Lung (tissue), 11 donors: ENCODE measurements at regions not wholly inside any gene's neighbourhood (a gene's known extent, or its start where the extent isn't known, plus 50 kb on each side); places are given as distances from the start of the nearest gene placed in this dataset.
A peak's percentile ranks its signal among the peaks of the same experiment; 100 is the strongest.

ENCODE experiments used
- ATAC-seq: fragments of 200-7000 bp; cut with Tn5 transposase; one replicate; pipeline ENCODE4 v1.9.1; 2020; ENCODE audit warnings: moderate number of reproducible peaks; ENCODE audit not compliant: insufficient read depth, low FRiP score
- DNase-seq, 3 donors: peaks; one replicate each; pipeline ENCODE4 v3.0.0-alpha.2; 2013 to 2017
- H3K27ac ChIP-seq, 2 donors: one replicate each; pipeline ENCODE4 v1.5.1; 2013; ENCODE audit warnings: mild to moderate bottlenecking in 2 of 2, moderate library complexity in 2 of 2, control low read depth in 1 of 2, inconsistent platforms in 1 of 2, low read depth in 1 of 2, low read length in 1 of 2
- H3K27me3 ChIP-seq, 3 donors: one replicate each; pipeline ENCODE4 v1.5.1; 2013; ENCODE audit warnings: low read length in 2 of 3; ENCODE audit not compliant: control insufficient read depth in 3 of 3, insufficient read depth in 3 of 3
- H3K36me3 ChIP-seq, 4 donors: one replicate each; pipeline ENCODE4 v1.5.1; 2013; ENCODE audit warnings: low read length in 4 of 4, mild to moderate bottlenecking in 1 of 4, moderate library complexity in 1 of 4; ENCODE audit not compliant: control insufficient read depth in 4 of 4, insufficient read depth in 4 of 4
- H3K4me1 ChIP-seq, 5 donors: one replicate each; pipeline ENCODE4 v1.5.1; 2013; ENCODE audit warnings: low read length in 5 of 5, mild to moderate bottlenecking in 2 of 5, moderate library complexity in 1 of 5; ENCODE audit not compliant: control insufficient read depth in 5 of 5, insufficient read depth in 5 of 5
- H3K4me3 ChIP-seq: one replicate; pipeline ENCODE4 v1.5.1; 2013; ENCODE audit warnings: mild to moderate bottlenecking, control low read depth, moderate library complexity
- H3K9ac ChIP-seq, 2 donors: one replicate each; pipeline ENCODE4 v1.5.1; 2013; ENCODE audit warnings: low read length in 2 of 2, control low read depth in 1 of 2; ENCODE audit not compliant: insufficient read depth in 1 of 2
- H3K9me3 ChIP-seq, 4 donors: one replicate each; pipeline ENCODE4 v1.5.1; 2013; ENCODE audit warnings: low read length in 3 of 4, mild to moderate bottlenecking in 1 of 4, moderate library complexity in 1 of 4; ENCODE audit not compliant: control insufficient read depth in 4 of 4, insufficient read depth in 3 of 4
- WGBS, 2 donors: extraction: QIAGEN DNeasy Blood & Tissue Kit; methylation state at CpG; one replicate each; pipeline ENCODE4 v1.1.7; 2013; 5-methylcytosine and 5-hydroxymethylcytosine counted together
- TF ChIP-seq, protein P1 (sequence below): IDR thresholded peaks from 2 replicates; pipeline ENCODE4 v1.5.1; 2012; ENCODE audit warnings: mild to moderate bottlenecking; ENCODE audit errors: control extremely low read depth, extremely low read depth
- donor health status: control.
- donor health status: control.
- donor health status: Bipolar disorder and iron deficiency.
- donor health status: healthy.
- donor health status: DM: yes; HTN: yes; CAD: no.

DNA sequence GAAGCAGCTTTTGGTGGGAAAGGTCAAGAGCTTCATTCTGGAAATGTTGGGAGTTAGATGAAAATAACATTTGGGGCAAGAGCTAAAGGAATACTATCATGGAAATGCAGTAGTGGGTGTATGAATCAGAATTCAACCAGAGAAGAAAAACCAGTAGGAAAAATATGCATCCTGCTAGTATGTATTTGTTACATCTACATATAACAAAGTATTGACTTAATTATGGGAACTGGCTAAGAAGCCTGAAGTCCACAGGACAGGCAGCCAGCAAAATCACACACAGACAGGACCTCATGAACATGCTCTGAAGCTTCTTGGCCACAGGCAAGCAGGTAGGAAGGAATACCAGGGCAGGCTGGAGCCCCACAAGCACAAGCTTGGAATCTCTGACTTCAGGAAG lies 185.8 kb downstream of the FBXO15 start:
- ATAC-seq = no peak
- H3K9ac ChIP-seq = no peak overlapping the region
- TF ChIP-seq, protein P1, sequence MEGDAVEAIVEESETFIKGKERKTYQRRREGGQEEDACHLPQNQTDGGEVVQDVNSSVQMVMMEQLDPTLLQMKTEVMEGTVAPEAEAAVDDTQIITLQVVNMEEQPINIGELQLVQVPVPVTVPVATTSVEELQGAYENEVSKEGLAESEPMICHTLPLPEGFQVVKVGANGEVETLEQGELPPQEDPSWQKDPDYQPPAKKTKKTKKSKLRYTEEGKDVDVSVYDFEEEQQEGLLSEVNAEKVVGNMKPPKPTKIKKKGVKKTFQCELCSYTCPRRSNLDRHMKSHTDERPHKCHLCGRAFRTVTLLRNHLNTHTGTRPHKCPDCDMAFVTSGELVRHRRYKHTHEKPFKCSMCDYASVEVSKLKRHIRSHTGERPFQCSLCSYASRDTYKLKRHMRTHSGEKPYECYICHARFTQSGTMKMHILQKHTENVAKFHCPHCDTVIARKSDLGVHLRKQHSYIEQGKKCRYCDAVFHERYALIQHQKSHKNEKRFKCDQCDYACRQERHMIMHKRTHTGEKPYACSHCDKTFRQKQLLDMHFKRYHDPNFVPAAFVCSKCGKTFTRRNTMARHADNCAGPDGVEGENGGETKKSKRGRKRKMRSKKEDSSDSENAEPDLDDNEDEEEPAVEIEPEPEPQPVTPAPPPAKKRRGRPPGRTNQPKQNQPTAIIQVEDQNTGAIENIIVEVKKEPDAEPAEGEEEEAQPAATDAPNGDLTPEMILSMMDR = no peak

GRCh38 chr18:73959352-73959751 lies 188.3 kb downstream of the FBXO15 start:
- 52 to 62% methylated on average over 5 of the region's 5 CpGs for WGBS, 2 donors
- peak in 1 of 3 donors; percentile 4 for DNase-seq
- Histone ChIP-seq H3K4me3 (no peak overlapping the region), H3K9me3 (peaks cover 0 to 6% (median 0%) of the 10 kb centered on the region in 4 donors), H3K4me1 (no peaks in the 10 kb centered on the region), H3K27ac (no peak overlapping the region), H3K27me3 (peaks cover 0 to 2% (median 0%) of the 10 kb centered on the region in 3 donors), H3K36me3 (no peaks in the 10 kb centered on the region), H3K9ac (no peak overlapping the region)
- TF ChIP-seq, protein P1 = no peak
- ATAC-seq = no peak

More for the DNA sequence above, 185.8 kb downstream of the FBXO15 start:
- no peaks in the 10 kb centered on the region for H3K36me3 ChIP-seq
- no peak overlapping the region for H3K4me3 ChIP-seq
- no peaks in the 10 kb centered on the region for H3K27me3 ChIP-seq
- H3K4me1 ChIP-seq = no peaks in the 10 kb centered on the region
- no peak overlapping the region for H3K27ac ChIP-seq
- DNase-seq = no peak
- peaks cover 0 to 7% (median 0%) of the 10 kb centered on the region in 4 donors for H3K9me3 ChIP-seq

- TF ChIP-seq, protein P1 = no peak
- H3K9ac ChIP-seq = no peak overlapping the region
- H3K9me3 ChIP-seq = peaks cover 0 to 7% (median 0%) of the 10 kb centered on the region in 4 donors
- H3K4me1 ChIP-seq = no peaks in the 10 kb centered on the region
- ATAC-seq (no peak), DNase-seq (no peak)
- H3K27ac ChIP-seq = no peak overlapping the region
- no peaks in the 10 kb centered on the region for H3K36me3 ChIP-seq
- 46 to 50% methylated on average over 4 of the region's 4 CpGs for WGBS, 2 donors
- no peak overlapping the region for H3K4me3 ChIP-seq
- peaks cover 0 to 2% (median 0%) of the 10 kb centered on the region in 3 donors for H3K27me3 ChIP-seq
Measured at GRCh38 chr18:73954268-73954667, 193.4 kb downstream of the FBXO15 start.

GRCh38 chr18:73952296-73952946 lies 195.2 kb downstream of the FBXO15 start:
- H3K4me1 ChIP-seq = no peaks in the 10 kb centered on the region
- no peak overlapping the region for H3K9ac ChIP-seq
- TF ChIP-seq, protein P1 = no peak
- 53 to 59% methylated on average over 7 of the region's 7 CpGs for WGBS, 2 donors
- peaks cover 0 to 2% (median 0%) of the 10 kb centered on the region in 3 donors for H3K27me3 ChIP-seq
- ATAC-seq = no peak
- H3K36me3 ChIP-seq = no peaks in the 10 kb centered on the region
- H3K9me3 ChIP-seq = peaks cover 0 to 5% (median 0%) of the 10 kb centered on the region in 4 donors
- DNase-seq = no peak
- H3K4me3 ChIP-seq = no peak overlapping the region
- no peak overlapping the region for H3K27ac ChIP-seq
